Uterus (tissue), 2 donors: ENCODE measurements at regions not wholly inside any gene's neighbourhood (a gene's known extent, or its start where the extent isn't known, plus 50 kb on each side); places are given as distances from the start of the nearest gene placed in this dataset.
"Not testable (repeated sequence)": the region's sequence is repeated elsewhere in the genome, so short reads cannot be mapped to it uniquely, and the experiment has no call there.

ENCODE experiments used
- CTCF ChIP-seq, 4 experiments: fragments of 200-600 bp in 2 of 4; fragments of 450-650 bp in 2 of 4; sonication (generic) in 2 of 4; IDR thresholded peaks; one replicate each; pipeline ENCODE4 v1.5.1; 2016 to 2019; ENCODE audit warnings: antibody characterized with exemption in 4 of 4, mild to moderate bottlenecking in 2 of 4, moderate library complexity in 1 of 4
- POLR2A ChIP-seq, 2 donors: fragments of 450-650 bp; IDR thresholded peaks; one replicate each; pipeline ENCODE4 v1.6.1; 2016; ENCODE audit warnings: antibody characterized with exemption in 2 of 2, mild to moderate bottlenecking in 1 of 2, moderate library complexity in 1 of 2

- TF ChIP-seq CTCF, POLR2A (IDR thresholded peaks at IDR 0.05): not testable (repeated sequence)
These were observed 200.5 kb downstream of the FCRL5 start for GRCh38 chr1:157351800-157352199.
